ENCODE measurements at regions not wholly inside any gene's neighbourhood (a gene's known extent, or its start where the extent isn't known, plus 50 kb on each side); places are given as distances from the start of the nearest gene placed in this dataset.

- Histone ChIP-seq H3K36me3 (ENCODE audit: control insufficient read depth in 4 of 4, insufficient read depth in 3 of 4, low read depth in 1 of 4, low read length in 3 of 4) (no peaks in the 10 kb centered on the region), H3K4me3 (ENCODE audit: low read depth in 1 of 3, low read length in 3 of 3) (no peak overlapping the region), H3K9me3 (ENCODE audit: control insufficient read depth in 4 of 4, low read length in 3 of 4) (no peaks in the 10 kb centered on the region), H3K4me1 (ENCODE audit: control insufficient read depth in 4 of 4, insufficient read depth in 4 of 4, low read length in 3 of 4) (no peaks in the 10 kb centered on the region), H3K27me3 (ENCODE audit: control insufficient read depth in 4 of 4, insufficient read depth in 4 of 4, low read length in 3 of 4) (no peaks in the 10 kb centered on the region), H3K27ac (ENCODE audit: low read depth in 1 of 2, low read length in 2 of 2) (no peak overlapping the region), H3K9ac (ENCODE audit: low read depth in 1 of 2, low read length in 2 of 2) (no peak overlapping the region)
- TF ChIP-seq HNF4A (conservative IDR thresholded peaks at IDR 0.05) = no peak
- TF ChIP-seq, protein P1, sequence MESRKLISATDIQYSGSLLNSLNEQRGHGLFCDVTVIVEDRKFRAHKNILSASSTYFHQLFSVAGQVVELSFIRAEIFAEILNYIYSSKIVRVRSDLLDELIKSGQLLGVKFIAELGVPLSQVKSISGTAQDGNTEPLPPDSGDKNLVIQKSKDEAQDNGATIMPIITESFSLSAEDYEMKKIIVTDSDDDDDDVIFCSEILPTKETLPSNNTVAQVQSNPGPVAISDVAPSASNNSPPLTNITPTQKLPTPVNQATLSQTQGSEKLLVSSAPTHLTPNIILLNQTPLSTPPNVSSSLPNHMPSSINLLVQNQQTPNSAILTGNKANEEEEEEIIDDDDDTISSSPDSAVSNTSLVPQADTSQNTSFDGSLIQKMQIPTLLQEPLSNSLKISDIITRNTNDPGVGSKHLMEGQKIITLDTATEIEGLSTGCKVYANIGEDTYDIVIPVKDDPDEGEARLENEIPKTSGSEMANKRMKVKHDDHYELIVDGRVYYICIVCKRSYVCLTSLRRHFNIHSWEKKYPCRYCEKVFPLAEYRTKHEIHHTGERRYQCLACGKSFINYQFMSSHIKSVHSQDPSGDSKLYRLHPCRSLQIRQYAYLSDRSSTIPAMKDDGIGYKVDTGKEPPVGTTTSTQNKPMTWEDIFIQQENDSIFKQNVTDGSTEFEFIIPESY (IDR thresholded peaks at IDR 0.05) = no peak
- no peak for DNase-seq (ENCODE audit: low spot score)
- WGBS = 64% methylated on average over 3 of the region's 3 CpGs
Observed at GRCh38 chrX:92230628-92231027, 451.5 kb downstream of the PCDH11X start.

- no peak for TF ChIP-seq NR2F2 (IDR thresholded peaks at IDR 0.05)
- TF ChIP-seq JUND (IDR thresholded peaks at IDR 0.05) = no peak
- TF ChIP-seq HNF4A (conservative IDR thresholded peaks at IDR 0.05) = no peak
- Histone ChIP-seq H3K36me3 (ENCODE audit: control insufficient read depth in 4 of 4, insufficient read depth in 3 of 4, low read depth in 1 of 4, low read length in 3 of 4) (no peaks in the 10 kb centered on the region), H3K4me1 (ENCODE audit: control insufficient read depth in 4 of 4, insufficient read depth in 4 of 4, low read length in 3 of 4) (no peaks in the 10 kb centered on the region), H3K27me3 (ENCODE audit: control insufficient read depth in 4 of 4, insufficient read depth in 4 of 4, low read length in 3 of 4) (no peaks in the 10 kb centered on the region), H3K9ac (ENCODE audit: low read depth in 1 of 2, low read length in 2 of 2) (no peak overlapping the region), H3K27ac (ENCODE audit: low read depth in 1 of 2, low read length in 2 of 2) (no peak overlapping the region), H3K4me3 (ENCODE audit: low read depth in 1 of 3, low read length in 3 of 3) (no peak overlapping the region), H3K9me3 (ENCODE audit: control insufficient read depth in 4 of 4, low read length in 3 of 4) (no peaks in the 10 kb centered on the region)
- no peak for DNase-seq (ENCODE audit: low spot score)
- WGBS = 65% methylated on average over 2 of the region's 2 CpGs
Observed at GRCh38 chrX:92231391-92231790, 452.2 kb downstream of the PCDH11X start.

DNA sequence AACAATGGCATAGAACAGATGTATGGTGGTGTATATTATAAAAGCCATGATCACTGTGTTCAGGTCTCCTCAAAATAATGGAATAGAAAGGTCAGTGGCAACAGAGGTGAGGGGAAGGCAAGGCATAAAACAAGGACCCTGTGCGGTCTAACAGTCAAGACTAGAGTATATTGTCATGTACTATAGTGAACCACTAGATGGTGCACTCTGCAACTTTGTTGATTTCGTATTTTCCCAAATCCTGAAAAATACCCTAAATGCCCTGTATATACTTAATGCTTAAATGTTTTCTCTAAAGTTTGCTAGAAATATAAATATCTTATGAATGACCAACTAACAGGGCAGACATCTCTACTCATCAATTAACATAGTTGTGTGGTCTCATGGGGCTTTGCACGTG is 453.0 kb downstream of the PCDH11X start:
- Histone ChIP-seq H3K4me1 (ENCODE audit: control insufficient read depth in 4 of 4, insufficient read depth in 4 of 4, low read length in 3 of 4) (no peaks in the 10 kb centered on the region), H3K27me3 (ENCODE audit: control insufficient read depth in 4 of 4, insufficient read depth in 4 of 4, low read length in 3 of 4) (no peaks in the 10 kb centered on the region), H3K4me3 (ENCODE audit: low read depth in 1 of 3, low read length in 3 of 3) (no peak overlapping the region), H3K36me3 (ENCODE audit: control insufficient read depth in 4 of 4, insufficient read depth in 3 of 4, low read depth in 1 of 4, low read length in 3 of 4) (no peaks in the 10 kb centered on the region), H3K27ac (ENCODE audit: low read depth in 1 of 2, low read length in 2 of 2) (no peak overlapping the region), H3K9me3 (ENCODE audit: control insufficient read depth in 4 of 4, low read length in 3 of 4) (no peaks in the 10 kb centered on the region), H3K9ac (ENCODE audit: low read depth in 1 of 2, low read length in 2 of 2) (no peak overlapping the region)
- 68% methylated on average over 3 of the region's 3 CpGs for WGBS
- no peak for DNase-seq (ENCODE audit: low spot score)
- no peak for TF ChIP-seq FOXA2 (IDR thresholded peaks at IDR 0.05)
- no peak for TF ChIP-seq MAX (IDR thresholded peaks at IDR 0.05)
- peak in 1 of 2 donors; percentile 57 for TF ChIP-seq RAD21 (IDR thresholded peaks at IDR 0.05)
- TF ChIP-seq CTCF (IDR thresholded peaks at IDR 0.05; ENCODE audit: low read depth, low read length, missing input control) = peak; percentile 20

DNA sequence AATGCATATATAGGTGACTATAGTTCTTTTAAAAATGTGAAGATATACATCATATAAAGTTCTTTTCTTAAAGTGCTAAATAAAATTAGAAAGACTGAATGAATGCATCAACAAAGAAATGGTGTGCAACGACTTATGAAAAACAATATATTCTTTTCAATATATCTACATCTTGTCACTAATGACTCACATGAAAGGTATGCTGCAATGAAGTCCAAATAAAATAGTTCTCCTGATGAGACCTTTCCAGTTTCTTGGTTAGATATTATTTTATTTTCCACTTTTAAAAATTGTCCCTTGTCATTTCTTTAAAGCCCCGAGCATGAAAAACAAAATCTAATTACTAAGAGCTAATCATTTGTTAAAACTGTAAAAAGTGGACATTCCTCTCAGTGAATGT is 462.1 kb downstream of the PCDH11X start:
- Histone ChIP-seq H3K36me3 (ENCODE audit: control insufficient read depth in 4 of 4, insufficient read depth in 3 of 4, low read depth in 1 of 4, low read length in 3 of 4) (no peaks in the 10 kb centered on the region), H3K4me3 (ENCODE audit: low read depth in 1 of 3, low read length in 3 of 3) (no peak overlapping the region), H3K9me3 (ENCODE audit: control insufficient read depth in 4 of 4, low read length in 3 of 4) (no peaks in the 10 kb centered on the region), H3K27ac (ENCODE audit: low read depth in 1 of 2, low read length in 2 of 2) (no peak overlapping the region), H3K9ac (ENCODE audit: low read depth in 1 of 2, low read length in 2 of 2) (no peak overlapping the region), H3K4me1 (ENCODE audit: control insufficient read depth in 4 of 4, insufficient read depth in 4 of 4, low read length in 3 of 4) (no peaks in the 10 kb centered on the region), H3K27me3 (ENCODE audit: control insufficient read depth in 4 of 4, insufficient read depth in 4 of 4, low read length in 3 of 4) (no peaks in the 10 kb centered on the region)
- DNase-seq (ENCODE audit: low spot score) = no peak
- 59% methylated on average over 2 of the region's 2 CpGs for WGBS
- TF ChIP-seq JUND (IDR thresholded peaks at IDR 0.05) = no peak
- no peak for TF ChIP-seq MAX (IDR thresholded peaks at IDR 0.05)
- no peak for TF ChIP-seq RXRA (IDR thresholded peaks at IDR 0.05)
- no peak for TF ChIP-seq YY1 (IDR thresholded peaks at IDR 0.05)
- TF ChIP-seq CTCF (IDR thresholded peaks at IDR 0.05; ENCODE audit: low read depth, low read length, missing input control) = no peak
- no peak for TF ChIP-seq GABPA (IDR thresholded peaks at IDR 0.05 in 1 of 2, conservative IDR thresholded peaks at IDR 0.05 in 1 of 2)
- no peak for TF ChIP-seq EGR1 (IDR thresholded peaks at IDR 0.05; ENCODE audit: low read depth in 2 of 2)
- TF ChIP-seq, protein P2, sequence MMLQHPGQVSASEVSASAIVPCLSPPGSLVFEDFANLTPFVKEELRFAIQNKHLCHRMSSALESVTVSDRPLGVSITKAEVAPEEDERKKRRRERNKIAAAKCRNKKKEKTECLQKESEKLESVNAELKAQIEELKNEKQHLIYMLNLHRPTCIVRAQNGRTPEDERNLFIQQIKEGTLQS (IDR thresholded peaks at IDR 0.05) = no peak
- no peak for TF ChIP-seq FOXA1 (IDR thresholded peaks at IDR 0.05)
- no peak for TF ChIP-seq TAF1 (conservative IDR thresholded peaks at IDR 0.05)
- TF ChIP-seq NR2F2 (IDR thresholded peaks at IDR 0.05) = no peak
- TF ChIP-seq HNF4G (IDR thresholded peaks at IDR 0.05) = no peak
- TF ChIP-seq SP1 (IDR thresholded peaks at IDR 0.05) = no peak
- TF ChIP-seq HNF4A (conservative IDR thresholded peaks at IDR 0.05) = no peak
- TF ChIP-seq FOXA2 (IDR thresholded peaks at IDR 0.05) = no peak

Data from liver (tissue), 8 donors.